ENCODE measurements at regions not wholly inside any gene's neighbourhood (a gene's known extent, or its start where the extent isn't known, plus 50 kb on each side); places are given as distances from the start of the nearest gene placed in this dataset.

DNA sequence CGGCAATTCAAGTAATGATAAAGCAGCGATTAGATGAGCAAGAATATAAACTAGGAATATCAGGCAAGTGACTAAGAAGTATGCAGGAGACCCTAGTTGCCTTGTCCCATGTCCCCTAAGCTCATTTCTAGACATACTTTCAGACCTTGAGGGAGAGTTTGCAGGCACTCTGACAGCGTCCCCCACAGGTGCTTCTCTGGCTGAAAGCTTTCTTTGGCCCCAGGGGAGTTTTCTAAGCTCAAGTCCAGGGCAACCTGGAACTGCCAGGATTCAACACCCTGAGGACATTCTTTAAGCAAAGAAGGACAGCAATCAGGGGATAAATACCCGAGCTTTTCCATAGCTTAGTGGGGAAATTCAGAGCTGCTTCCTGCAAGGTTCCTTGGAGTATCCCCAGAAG is 308.1 kb upstream of the CHST9 start:
- DNase-seq (ENCODE audit: low read depth, low spot score) (no peak), ATAC-seq (no peak)
- no peaks in the 10 kb centered on the region for H3K36me3 ChIP-seq (ENCODE audit: control insufficient read depth, insufficient read depth, low read length)
- no peak overlapping the region for H3K27ac ChIP-seq (ENCODE audit: low read length)
- no peak for TF ChIP-seq POLR2AphosphoS5 (IDR thresholded peaks at IDR 0.05; ENCODE audit: low read depth, low read length)
- no peak for TF ChIP-seq TCF7L2 (IDR thresholded peaks at IDR 0.05; ENCODE audit: low read depth, low read length)
- TF ChIP-seq SIN3A (IDR thresholded peaks at IDR 0.05; ENCODE audit: borderline replicate concordance, insufficient read depth, low read depth, low read length), result no peak
- TF ChIP-seq, protein P1, sequence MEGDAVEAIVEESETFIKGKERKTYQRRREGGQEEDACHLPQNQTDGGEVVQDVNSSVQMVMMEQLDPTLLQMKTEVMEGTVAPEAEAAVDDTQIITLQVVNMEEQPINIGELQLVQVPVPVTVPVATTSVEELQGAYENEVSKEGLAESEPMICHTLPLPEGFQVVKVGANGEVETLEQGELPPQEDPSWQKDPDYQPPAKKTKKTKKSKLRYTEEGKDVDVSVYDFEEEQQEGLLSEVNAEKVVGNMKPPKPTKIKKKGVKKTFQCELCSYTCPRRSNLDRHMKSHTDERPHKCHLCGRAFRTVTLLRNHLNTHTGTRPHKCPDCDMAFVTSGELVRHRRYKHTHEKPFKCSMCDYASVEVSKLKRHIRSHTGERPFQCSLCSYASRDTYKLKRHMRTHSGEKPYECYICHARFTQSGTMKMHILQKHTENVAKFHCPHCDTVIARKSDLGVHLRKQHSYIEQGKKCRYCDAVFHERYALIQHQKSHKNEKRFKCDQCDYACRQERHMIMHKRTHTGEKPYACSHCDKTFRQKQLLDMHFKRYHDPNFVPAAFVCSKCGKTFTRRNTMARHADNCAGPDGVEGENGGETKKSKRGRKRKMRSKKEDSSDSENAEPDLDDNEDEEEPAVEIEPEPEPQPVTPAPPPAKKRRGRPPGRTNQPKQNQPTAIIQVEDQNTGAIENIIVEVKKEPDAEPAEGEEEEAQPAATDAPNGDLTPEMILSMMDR (IDR thresholded peaks at IDR 0.05), result no peak
- TF ChIP-seq, protein P2, sequence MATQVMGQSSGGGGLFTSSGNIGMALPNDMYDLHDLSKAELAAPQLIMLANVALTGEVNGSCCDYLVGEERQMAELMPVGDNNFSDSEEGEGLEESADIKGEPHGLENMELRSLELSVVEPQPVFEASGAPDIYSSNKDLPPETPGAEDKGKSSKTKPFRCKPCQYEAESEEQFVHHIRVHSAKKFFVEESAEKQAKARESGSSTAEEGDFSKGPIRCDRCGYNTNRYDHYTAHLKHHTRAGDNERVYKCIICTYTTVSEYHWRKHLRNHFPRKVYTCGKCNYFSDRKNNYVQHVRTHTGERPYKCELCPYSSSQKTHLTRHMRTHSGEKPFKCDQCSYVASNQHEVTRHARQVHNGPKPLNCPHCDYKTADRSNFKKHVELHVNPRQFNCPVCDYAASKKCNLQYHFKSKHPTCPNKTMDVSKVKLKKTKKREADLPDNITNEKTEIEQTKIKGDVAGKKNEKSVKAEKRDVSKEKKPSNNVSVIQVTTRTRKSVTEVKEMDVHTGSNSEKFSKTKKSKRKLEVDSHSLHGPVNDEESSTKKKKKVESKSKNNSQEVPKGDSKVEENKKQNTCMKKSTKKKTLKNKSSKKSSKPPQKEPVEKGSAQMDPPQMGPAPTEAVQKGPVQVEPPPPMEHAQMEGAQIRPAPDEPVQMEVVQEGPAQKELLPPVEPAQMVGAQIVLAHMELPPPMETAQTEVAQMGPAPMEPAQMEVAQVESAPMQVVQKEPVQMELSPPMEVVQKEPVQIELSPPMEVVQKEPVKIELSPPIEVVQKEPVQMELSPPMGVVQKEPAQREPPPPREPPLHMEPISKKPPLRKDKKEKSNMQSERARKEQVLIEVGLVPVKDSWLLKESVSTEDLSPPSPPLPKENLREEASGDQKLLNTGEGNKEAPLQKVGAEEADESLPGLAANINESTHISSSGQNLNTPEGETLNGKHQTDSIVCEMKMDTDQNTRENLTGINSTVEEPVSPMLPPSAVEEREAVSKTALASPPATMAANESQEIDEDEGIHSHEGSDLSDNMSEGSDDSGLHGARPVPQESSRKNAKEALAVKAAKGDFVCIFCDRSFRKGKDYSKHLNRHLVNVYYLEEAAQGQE (IDR thresholded peaks at IDR 0.05; ENCODE audit: insufficient read depth in 1 of 2, low read depth in 2 of 2, low read length in 1 of 2), result no peak
- no peak overlapping the region for H3K4me3 ChIP-seq (ENCODE audit: low read depth in 2 of 2, low read length in 2 of 2)
- H3K27me3 ChIP-seq (ENCODE audit: control insufficient read depth, insufficient read depth, low read length), result no peaks in the 10 kb centered on the region
- in situ Hi-C loops (cut with HindIII; ENCODE audit: low pct_unique_long_range_greater_than_20kb, low sequenced_read_pairs) (no loop called here), intact Hi-C loops (cut with micrococcal nuclease; ENCODE audit: unreplicated experiment) (no loop called here)
- no TSS peak for BruUV-seq (replicated peaks)
- ChIA-PET CTCF (no interaction called here), POLR2A (no interaction called here)
- H3K9me3 ChIP-seq (ENCODE audit: control insufficient read depth, insufficient read depth, low read depth, low read length), result no peaks in the 10 kb centered on the region
- no peaks in the 10 kb centered on the region for H3K4me1 ChIP-seq (ENCODE audit: control insufficient read depth, insufficient read depth, low read length)

DNA sequence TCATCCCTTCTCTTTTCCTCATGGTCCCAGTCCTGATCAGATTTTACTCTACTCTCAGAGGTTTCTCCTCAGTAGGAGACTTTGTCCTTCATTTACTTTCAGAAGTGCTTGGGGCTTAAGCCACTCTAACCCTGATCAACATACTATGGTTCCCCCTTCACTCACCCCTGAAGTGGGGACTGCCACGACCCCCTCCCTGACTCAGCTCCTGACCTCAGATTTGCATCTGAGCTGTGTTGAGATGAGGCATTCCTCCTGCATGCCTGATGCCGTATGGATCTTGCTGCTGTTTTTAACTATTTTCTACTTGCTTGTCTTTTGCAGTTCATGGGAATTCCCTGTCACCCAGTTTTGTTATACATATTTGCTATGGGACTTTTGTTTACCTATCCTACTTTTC is 306.7 kb upstream of the CHST9 start:
- TF ChIP-seq, protein P1 (IDR thresholded peaks at IDR 0.05), result no peak
- TF ChIP-seq, protein P2 (IDR thresholded peaks at IDR 0.05; ENCODE audit: insufficient read depth in 1 of 2, low read depth in 2 of 2, low read length in 1 of 2), result no peak
- TF ChIP-seq POLR2AphosphoS5 (IDR thresholded peaks at IDR 0.05; ENCODE audit: low read depth, low read length) (no peak), SIN3A (IDR thresholded peaks at IDR 0.05; ENCODE audit: borderline replicate concordance, insufficient read depth, low read depth, low read length) (no peak), TCF7L2 (IDR thresholded peaks at IDR 0.05; ENCODE audit: low read depth, low read length) (no peak)
- no peaks in the 10 kb centered on the region for H3K27me3 ChIP-seq (ENCODE audit: control insufficient read depth, insufficient read depth, low read length)
- BruUV-seq (replicated peaks), result no TSS peak
- in situ Hi-C loops (cut with HindIII; ENCODE audit: low pct_unique_long_range_greater_than_20kb, low sequenced_read_pairs) (no loop called here), intact Hi-C loops (cut with micrococcal nuclease; ENCODE audit: unreplicated experiment) (no loop called here)
- no peak for ATAC-seq
- no peaks in the 10 kb centered on the region for H3K36me3 ChIP-seq (ENCODE audit: control insufficient read depth, insufficient read depth, low read length)
- CTCF ChIA-PET, result no interaction called here
- H3K27ac ChIP-seq (ENCODE audit: low read length), result no peak overlapping the region
- POLR2A ChIA-PET, result no interaction called here
- H3K4me1 ChIP-seq (ENCODE audit: control insufficient read depth, insufficient read depth, low read length), result no peaks in the 10 kb centered on the region
- no peaks in the 10 kb centered on the region for H3K9me3 ChIP-seq (ENCODE audit: control insufficient read depth, insufficient read depth, low read depth, low read length)
- H3K4me3 ChIP-seq (ENCODE audit: low read depth in 2 of 2, low read length in 2 of 2), result no peak overlapping the region
- no peak for DNase-seq (ENCODE audit: low read depth, low spot score)

Data from Panc1 (cell line).